ENCODE measurements at regions not wholly inside any gene's neighbourhood (a gene's known extent, or its start where the extent isn't known, plus 50 kb on each side); places are given as distances from the start of the nearest gene placed in this dataset.

DNA sequence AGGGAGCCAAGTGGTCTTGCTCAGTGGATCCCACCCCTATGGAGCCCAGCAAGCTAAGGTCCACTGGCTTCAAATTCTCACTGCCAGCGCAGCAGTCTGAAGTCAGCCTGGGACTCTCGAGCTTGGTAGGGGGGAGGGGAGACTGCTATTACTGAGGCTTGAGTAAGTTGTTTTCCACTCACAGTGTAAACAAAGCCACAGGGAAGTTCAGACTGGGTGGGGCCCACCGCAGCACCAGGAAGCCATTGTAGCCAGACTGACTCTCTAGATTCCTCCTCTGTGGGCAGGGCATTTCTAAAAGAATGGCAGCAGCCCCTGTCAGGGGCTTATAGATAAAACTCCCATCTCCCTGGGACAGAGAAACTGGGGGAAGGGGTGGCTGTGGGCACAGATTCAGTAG, 721.0 kb upstream of the NDST4 start:
- TF ChIP-seq ZNF547 (CRISPR knock-in tag; IDR thresholded peaks at IDR 0.05): no peak
- TF ChIP-seq CREB1 (IDR thresholded peaks at IDR 0.05): no peak
- no peak for TF ChIP-seq CREB1 (CRISPR knock-in tag; IDR thresholded peaks at IDR 0.05)
- TF ChIP-seq SRSF1 (optimal IDR thresholded peaks at IDR 0.05; ENCODE audit: low read depth, low read length): no peak
- TF ChIP-seq NFIC (IDR thresholded peaks at IDR 0.05; ENCODE audit: low read length): no peak

All from HepG2 (cell line).